PFSK-1 (cell line): ENCODE measurements at regions not wholly inside any gene's neighbourhood (a gene's known extent, or its start where the extent isn't known, plus 50 kb on each side); places are given as distances from the start of the nearest gene placed in this dataset.

ENCODE experiments used
- FOXP2 ChIP-seq: optimal IDR thresholded peaks from 2 replicates; pipeline ENCODE3; 2011; ENCODE audit warnings: borderline replicate concordance, control low read depth, inconsistent platforms; ENCODE audit not compliant: insufficient read depth; ENCODE audit errors: extremely low read length, extremely low read depth
- POLR2AphosphoS5 ChIP-seq: IDR thresholded peaks from 2 replicates; pipeline ENCODE4 v1.6.1; 2012; ENCODE audit warnings: low read depth, mild to moderate bottlenecking, control low read depth, low read length, moderate library complexity
- SIN3A ChIP-seq: IDR thresholded peaks from 2 replicates; pipeline ENCODE4 v1.6.1; 2012; ENCODE audit warnings: mild to moderate bottlenecking, low read length, moderate library complexity, borderline replicate concordance; ENCODE audit not compliant: insufficient read depth
- TAF1 ChIP-seq: IDR thresholded peaks from 2 replicates; pipeline ENCODE4 v1.6.1; 2012; ENCODE audit warnings: low read length, control low read depth, borderline replicate concordance; ENCODE audit not compliant: insufficient read depth
- TF ChIP-seq, protein P1 (sequence below), 2 experiments: IDR thresholded peaks; 2 replicates each; pipeline versions ENCODE4 v1.6.1 to v1.8.0; 2011 to 2012; ENCODE audit warnings: low read depth in 2 of 2, low read length in 2 of 2, control low read depth in 1 of 2, inconsistent platforms in 1 of 2, mild to moderate bottlenecking in 1 of 2, moderate library complexity in 1 of 2; ENCODE audit not compliant: insufficient read depth in 1 of 2

DNA sequence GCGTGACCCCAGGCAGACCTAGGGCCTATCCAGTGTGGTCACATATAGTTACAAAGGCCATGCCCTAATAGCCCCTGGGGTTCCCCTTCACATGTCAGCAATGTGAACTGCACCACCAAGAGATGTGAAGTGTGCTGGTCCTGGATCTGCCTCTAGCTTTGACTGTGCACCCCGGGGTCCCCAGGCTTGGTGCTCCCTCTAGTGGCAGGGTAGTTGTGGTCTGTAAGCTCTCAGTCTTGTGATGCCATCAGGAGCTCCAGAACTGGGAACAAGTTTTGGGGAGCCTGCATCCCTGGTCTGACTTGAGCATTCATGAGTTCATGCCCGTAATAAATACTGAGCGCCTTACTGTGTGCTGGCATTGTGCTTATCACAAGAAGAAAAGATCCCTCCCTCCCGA, 143.4 kb downstream of the DHX35 start:
- TF ChIP-seq FOXP2 (no peak), SIN3A (no peak), POLR2AphosphoS5 (no peak), TAF1 (no peak)
- TF ChIP-seq, protein P1, sequence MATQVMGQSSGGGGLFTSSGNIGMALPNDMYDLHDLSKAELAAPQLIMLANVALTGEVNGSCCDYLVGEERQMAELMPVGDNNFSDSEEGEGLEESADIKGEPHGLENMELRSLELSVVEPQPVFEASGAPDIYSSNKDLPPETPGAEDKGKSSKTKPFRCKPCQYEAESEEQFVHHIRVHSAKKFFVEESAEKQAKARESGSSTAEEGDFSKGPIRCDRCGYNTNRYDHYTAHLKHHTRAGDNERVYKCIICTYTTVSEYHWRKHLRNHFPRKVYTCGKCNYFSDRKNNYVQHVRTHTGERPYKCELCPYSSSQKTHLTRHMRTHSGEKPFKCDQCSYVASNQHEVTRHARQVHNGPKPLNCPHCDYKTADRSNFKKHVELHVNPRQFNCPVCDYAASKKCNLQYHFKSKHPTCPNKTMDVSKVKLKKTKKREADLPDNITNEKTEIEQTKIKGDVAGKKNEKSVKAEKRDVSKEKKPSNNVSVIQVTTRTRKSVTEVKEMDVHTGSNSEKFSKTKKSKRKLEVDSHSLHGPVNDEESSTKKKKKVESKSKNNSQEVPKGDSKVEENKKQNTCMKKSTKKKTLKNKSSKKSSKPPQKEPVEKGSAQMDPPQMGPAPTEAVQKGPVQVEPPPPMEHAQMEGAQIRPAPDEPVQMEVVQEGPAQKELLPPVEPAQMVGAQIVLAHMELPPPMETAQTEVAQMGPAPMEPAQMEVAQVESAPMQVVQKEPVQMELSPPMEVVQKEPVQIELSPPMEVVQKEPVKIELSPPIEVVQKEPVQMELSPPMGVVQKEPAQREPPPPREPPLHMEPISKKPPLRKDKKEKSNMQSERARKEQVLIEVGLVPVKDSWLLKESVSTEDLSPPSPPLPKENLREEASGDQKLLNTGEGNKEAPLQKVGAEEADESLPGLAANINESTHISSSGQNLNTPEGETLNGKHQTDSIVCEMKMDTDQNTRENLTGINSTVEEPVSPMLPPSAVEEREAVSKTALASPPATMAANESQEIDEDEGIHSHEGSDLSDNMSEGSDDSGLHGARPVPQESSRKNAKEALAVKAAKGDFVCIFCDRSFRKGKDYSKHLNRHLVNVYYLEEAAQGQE (IDR thresholded peaks at IDR 0.05; ENCODE audit: insufficient read depth in 1 of 2, low read depth in 2 of 2, low read length in 2 of 2), result no peak

DNA sequence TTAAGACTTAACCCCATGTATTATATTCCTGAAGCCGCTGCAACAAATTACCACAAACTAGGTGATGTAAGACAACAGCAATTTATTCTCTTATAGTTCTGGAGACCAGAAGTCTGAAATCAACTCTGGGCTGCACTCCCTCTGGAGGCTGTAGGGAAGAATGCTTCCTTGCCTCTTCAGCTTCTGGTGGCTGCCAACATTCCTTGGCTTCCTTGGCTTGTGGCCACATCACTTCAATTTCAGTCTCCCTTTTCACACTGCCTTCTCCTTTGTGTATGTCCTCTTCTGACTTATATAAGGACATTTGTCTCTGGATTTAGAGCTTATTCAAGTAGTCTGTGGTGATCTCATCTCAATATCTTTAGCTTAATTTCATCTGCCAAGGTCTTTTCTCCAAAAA, 141.6 kb downstream of the DHX35 start:
- no peak for TF ChIP-seq TAF1
- no peak for TF ChIP-seq FOXP2

DNA sequence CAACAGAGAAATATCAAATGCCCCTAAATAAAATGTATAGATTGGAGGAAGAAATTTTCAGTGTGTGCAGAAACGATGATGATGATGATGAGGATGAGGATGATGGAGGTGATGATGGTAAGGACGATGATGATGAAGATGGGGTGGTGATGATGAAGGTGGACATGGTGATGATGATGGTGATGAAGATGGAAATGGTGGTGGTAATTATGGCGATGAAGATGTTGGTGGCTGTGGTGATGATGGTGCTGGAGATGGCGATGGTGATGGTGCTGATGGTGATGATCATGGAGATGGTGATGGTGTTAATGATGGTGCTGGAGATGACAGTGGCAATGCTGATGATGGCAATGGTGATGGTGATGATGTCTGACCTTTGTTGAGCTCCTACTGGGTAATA, 141.2 kb downstream of the DHX35 start:
- no peak for TF ChIP-seq SIN3A
- TF ChIP-seq, protein P1 (IDR thresholded peaks at IDR 0.05; ENCODE audit: insufficient read depth in 1 of 2, low read depth in 2 of 2, low read length in 2 of 2), result no peak
- TF ChIP-seq TAF1, result no peak
- TF ChIP-seq POLR2AphosphoS5, result no peak

DNA sequence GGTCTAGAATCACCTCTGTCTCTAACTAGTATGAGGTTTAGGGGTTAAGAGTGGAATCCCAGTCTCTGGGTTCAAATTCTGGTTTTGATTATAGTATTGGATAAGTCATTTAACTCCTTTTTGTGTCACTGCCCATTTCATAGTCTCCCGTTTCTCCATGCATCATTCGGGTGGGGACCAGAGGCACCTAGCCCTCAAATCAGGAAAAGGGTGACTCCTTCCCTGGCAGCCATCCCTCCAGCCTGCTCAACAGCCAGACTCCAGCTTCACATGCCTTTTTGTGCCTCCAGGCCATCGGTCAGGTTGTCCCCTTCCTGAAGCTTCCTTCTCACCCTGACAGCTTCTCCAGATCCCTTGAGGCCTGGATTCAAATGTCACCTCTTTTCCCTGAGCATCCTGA, 139.8 kb downstream of the DHX35 start:
- TF ChIP-seq SIN3A, result no peak
- TF ChIP-seq TAF1, result no peak
- TF ChIP-seq, protein P1 (IDR thresholded peaks at IDR 0.05; ENCODE audit: insufficient read depth in 1 of 2, low read depth in 2 of 2, low read length in 2 of 2), result no peak
- TF ChIP-seq POLR2AphosphoS5, result no peak
- TF ChIP-seq FOXP2, result no peak

DNA sequence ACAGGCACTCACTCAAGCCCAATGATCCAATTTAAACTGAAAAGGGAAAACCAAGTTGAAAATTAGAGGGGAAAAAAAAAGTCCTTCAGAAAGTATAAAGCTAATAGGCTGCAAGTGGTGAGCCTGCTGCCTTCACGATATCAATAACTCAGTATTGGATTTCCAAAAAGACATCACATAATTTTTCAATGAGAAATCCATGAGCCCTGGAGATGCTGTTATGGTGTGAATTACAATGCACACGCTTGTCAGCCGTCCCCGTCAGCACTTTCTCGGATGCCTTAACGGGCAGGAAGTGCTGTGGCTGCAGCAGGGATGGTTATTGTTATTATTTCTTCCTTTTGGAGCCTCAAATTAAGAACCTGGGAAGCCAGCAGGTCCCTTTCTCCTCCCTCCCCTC, 138.5 kb downstream of the DHX35 start:
- TF ChIP-seq POLR2AphosphoS5 (no peak), FOXP2 (no peak), TAF1 (no peak), SIN3A (no peak)
- TF ChIP-seq, protein P1 (IDR thresholded peaks at IDR 0.05; ENCODE audit: insufficient read depth in 1 of 2, low read depth in 2 of 2, low read length in 2 of 2), result no peak
